Stimulated activated naive B cell treated with anti-CD40 and anti-IgM and Interleukin-4, amounts not matched to agents 10 μg/mL and 1 μg/mL and 100 μg/mL, for 72 hours (primary cell): ENCODE measurements at regions not wholly inside any gene's neighbourhood (a gene's known extent, or its start where the extent isn't known, plus 50 kb on each side); places are given as distances from the start of the nearest gene placed in this dataset.

ENCODE experiments used
- ATAC-seq, 2 donors: fragments of 150-1000 bp; cut with Tn5 transposase; replicated peaks; 2 replicates each; pipeline ENCODE4 v1.10.0; 2021; ENCODE audit warnings: moderate library complexity in 1 of 2
- DNase-seq: peaks from one replicate; pipeline ENCODE4 v3.0.0; 2021
- H3K27ac Mint-ChIP-seq: one replicate; pipeline ENCODE4 v1.8.0; 2022; ENCODE audit warnings: mild to moderate bottlenecking, mixed read lengths
- H3K27me3 Mint-ChIP-seq, 2 donors: one replicate each; pipeline ENCODE4 v1.8.0; 2022; ENCODE audit warnings: mixed read lengths in 2 of 2
- H3K36me3 Mint-ChIP-seq, 2 donors: one replicate each; pipeline ENCODE4 v1.8.0; 2022; ENCODE audit warnings: mixed read lengths in 2 of 2, mild to moderate bottlenecking in 1 of 2
- H3K4me1 Mint-ChIP-seq, 2 donors: one replicate each; pipeline ENCODE4 v1.8.0; 2022; ENCODE audit warnings: mixed read lengths in 2 of 2, mild to moderate bottlenecking in 1 of 2
- H3K4me3 Mint-ChIP-seq, 2 donors: one replicate each; pipeline ENCODE4 v1.8.0; 2022; ENCODE audit warnings: mild to moderate bottlenecking in 2 of 2, mixed read lengths in 2 of 2, moderate library complexity in 1 of 2
- H3K9me3 Mint-ChIP-seq, 2 donors: one replicate each; pipeline ENCODE4 v1.8.0; 2022; ENCODE audit warnings: mixed read lengths in 2 of 2, mild to moderate bottlenecking in 1 of 2

GRCh38 chr1:37137014-37137413 lies 102.7 kb upstream of the GRIK3 start:
- Mint-ChIP-seq H3K27me3 (peaks cover 25 to 30% of the 10 kb centered on the region in 2 donors), H3K9me3 (no peaks in the 10 kb centered on the region)

DNA sequence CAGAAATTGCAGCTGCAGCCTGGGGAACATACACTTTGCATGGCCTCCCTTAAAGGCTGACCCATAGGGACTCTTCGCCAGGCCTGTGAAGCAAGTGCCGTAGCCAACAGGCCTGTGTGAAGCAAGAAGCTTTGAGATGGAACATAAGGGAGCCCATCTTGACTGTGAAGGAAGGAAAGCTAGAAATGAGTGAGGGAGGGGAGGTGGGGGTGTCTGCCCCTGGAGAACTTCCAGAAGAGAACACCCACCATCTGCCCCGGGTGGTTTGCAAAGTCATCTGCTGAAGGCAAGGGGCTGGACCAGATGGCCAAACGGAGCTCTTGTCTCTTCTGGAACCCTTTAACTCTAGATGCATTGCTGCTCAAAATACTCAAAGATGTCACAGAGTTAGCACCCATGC lies 103.3 kb upstream of the GRIK3 start:
- H3K9me3 Mint-ChIP-seq: no peaks in the 10 kb centered on the region
- no peak for ATAC-seq
- H3K27me3 Mint-ChIP-seq: peaks cover 25 to 30% of the 10 kb centered on the region in 2 donors
- no peaks in the 10 kb centered on the region for H3K36me3 Mint-ChIP-seq
- H3K4me1 Mint-ChIP-seq: no peaks in the 10 kb centered on the region
- DNase-seq: no peak
- H3K4me3 Mint-ChIP-seq: no peak overlapping the region
- no peak overlapping the region for H3K27ac Mint-ChIP-seq

More at GRCh38 chr1:37137014-37137413, 102.7 kb upstream of the GRIK3 start:
- DNase-seq (no peak), ATAC-seq (no peak)
- Mint-ChIP-seq H3K4me1 (peaks cover 0 to 2% of the 10 kb centered on the region in 2 donors), H3K4me3 (no peak overlapping the region), H3K27ac (no peak overlapping the region), H3K36me3 (no peaks in the 10 kb centered on the region)

DNA sequence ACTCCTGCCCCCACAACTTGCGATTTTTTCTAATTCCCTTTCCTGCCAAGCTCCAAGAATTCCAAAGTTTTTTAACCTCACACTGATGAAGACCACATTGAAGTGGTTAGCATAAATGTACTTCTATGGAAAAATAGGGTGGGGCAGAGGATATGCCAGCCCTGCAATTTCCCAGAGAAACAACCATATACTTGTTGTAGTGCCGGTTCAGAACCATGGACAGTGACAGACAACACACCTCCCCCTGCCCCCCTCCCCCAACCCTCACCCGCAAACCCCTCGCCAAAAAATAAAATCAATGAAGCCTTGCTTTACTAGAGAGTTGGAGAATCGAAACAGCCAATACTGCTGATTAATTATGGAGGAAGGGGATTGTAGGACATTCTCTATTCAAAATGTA lies 109.5 kb upstream of the GRIK3 start:
- Mint-ChIP-seq H3K4me1 (no peaks in the 10 kb centered on the region), H3K36me3 (no peaks in the 10 kb centered on the region), H3K4me3 (no peak overlapping the region), H3K27me3 (peaks cover 10 to 19% of the 10 kb centered on the region in 2 donors), H3K27ac (no peak overlapping the region), H3K9me3 (no peaks in the 10 kb centered on the region)
- ATAC-seq (no peak), DNase-seq (no peak)

DNA sequence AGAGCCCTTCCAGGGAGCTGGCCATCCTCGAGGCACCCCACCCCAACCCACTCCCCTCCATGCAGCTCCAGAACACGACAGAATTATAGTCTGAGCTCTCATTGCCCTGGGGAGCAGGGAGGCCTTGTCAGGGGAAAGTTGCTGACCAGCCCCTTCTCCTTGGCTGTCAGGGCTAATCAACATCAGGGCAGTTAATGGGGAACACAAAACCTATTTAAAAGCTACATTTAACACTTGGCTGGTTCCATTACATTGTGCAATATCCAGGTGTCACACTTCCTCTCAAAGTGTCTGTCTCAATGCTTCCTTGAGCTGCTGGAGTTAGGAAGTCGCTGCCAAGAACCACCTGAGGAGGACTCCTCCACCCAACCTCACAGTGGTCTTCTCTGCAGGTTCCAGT lies 111.8 kb upstream of the GRIK3 start:
- DNase-seq (no peak), ATAC-seq (no peak)
- peaks cover 4 to 9% of the 10 kb centered on the region in 2 donors for H3K27me3 Mint-ChIP-seq
- no peak overlapping the region for H3K4me3 Mint-ChIP-seq
- H3K27ac Mint-ChIP-seq: no peak overlapping the region
- H3K4me1 Mint-ChIP-seq: no peaks in the 10 kb centered on the region
- H3K36me3 Mint-ChIP-seq: no peaks in the 10 kb centered on the region
- no peaks in the 10 kb centered on the region for H3K9me3 Mint-ChIP-seq

GRCh38 chr1:37147392-37147831 lies 113.1 kb upstream of the GRIK3 start:
- Mint-ChIP-seq H3K27me3 (peaks cover 12 to 18% of the 10 kb centered on the region in 2 donors), H3K4me1 (no peaks in the 10 kb centered on the region)

DNA sequence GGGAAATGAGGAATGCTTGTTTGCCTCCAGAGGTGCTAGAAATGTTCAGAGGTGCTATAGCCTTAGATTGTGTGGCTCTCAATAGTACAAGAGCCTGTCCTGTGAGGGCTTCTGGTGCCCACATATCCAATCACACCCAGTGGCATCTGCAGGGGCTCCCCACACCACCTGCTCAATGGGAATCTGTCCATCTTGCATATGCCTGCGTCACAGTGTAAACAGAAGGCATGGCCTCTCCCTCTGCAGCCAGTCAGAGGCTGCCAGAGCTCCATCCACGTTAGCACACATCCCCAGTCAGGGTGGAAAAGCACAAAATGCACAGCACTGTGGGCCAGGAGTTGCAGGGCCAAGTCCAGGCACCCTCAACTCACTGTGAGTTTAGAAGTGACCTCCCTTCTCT lies 113.6 kb upstream of the GRIK3 start:
- no peaks in the 10 kb centered on the region for H3K9me3 Mint-ChIP-seq
- H3K36me3 Mint-ChIP-seq: no peaks in the 10 kb centered on the region
- ATAC-seq (no peak), DNase-seq (no peak)
- no peak overlapping the region for H3K4me3 Mint-ChIP-seq
- H3K4me1 Mint-ChIP-seq: no peaks in the 10 kb centered on the region
- no peak overlapping the region for H3K27ac Mint-ChIP-seq
- H3K27me3 Mint-ChIP-seq: peaks cover 12 to 19% of the 10 kb centered on the region in 2 donors

More at GRCh38 chr1:37147392-37147831, 113.1 kb upstream of the GRIK3 start:
- Mint-ChIP-seq H3K4me3 (no peak overlapping the region), H3K36me3 (no peaks in the 10 kb centered on the region), H3K9me3 (no peaks in the 10 kb centered on the region), H3K27ac (no peak overlapping the region)
- DNase-seq (no peak), ATAC-seq (no peak)

- DNase-seq: no peak
- Mint-ChIP-seq H3K27me3 (peaks cover 12 to 19% of the 10 kb centered on the region in 2 donors), H3K4me3 (no peak overlapping the region), H3K27ac (no peak overlapping the region), H3K9me3 (no peaks in the 10 kb centered on the region), H3K4me1 (no peaks in the 10 kb centered on the region), H3K36me3 (no peaks in the 10 kb centered on the region)
- no peak for ATAC-seq
These were observed 114.3 kb upstream of the GRIK3 start for GRCh38 chr1:37148663-37149062.

DNA sequence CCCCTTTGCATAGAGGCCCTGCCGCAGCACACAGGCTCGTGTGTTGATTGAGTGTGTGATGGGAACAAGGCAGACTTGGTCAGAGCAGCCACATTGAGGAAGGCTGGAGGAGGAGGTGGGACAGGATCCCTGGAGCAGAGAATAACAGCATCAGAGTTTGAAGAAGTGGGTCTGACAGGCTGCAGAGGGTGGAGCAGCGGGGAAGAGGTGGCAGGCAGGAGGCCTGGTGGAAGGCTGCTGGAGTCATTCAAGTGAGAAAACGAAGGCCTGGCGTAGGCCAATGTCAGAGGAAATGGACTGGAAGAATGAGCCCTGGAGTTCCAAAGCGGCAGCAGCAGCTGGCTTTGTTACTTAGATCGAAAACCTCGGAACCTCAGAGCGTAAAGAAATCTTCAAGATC lies 115.0 kb upstream of the GRIK3 start:
- H3K27me3 Mint-ChIP-seq: peaks cover 16 to 23% of the 10 kb centered on the region in 2 donors
- no peak overlapping the region for H3K4me3 Mint-ChIP-seq
- H3K4me1 Mint-ChIP-seq: no peaks in the 10 kb centered on the region
- no peak for DNase-seq
- no peak for ATAC-seq
- no peaks in the 10 kb centered on the region for H3K9me3 Mint-ChIP-seq
- no peaks in the 10 kb centered on the region for H3K36me3 Mint-ChIP-seq
- H3K27ac Mint-ChIP-seq: no peak overlapping the region

GRCh38 chr1:37150986-37151385 lies 116.7 kb upstream of the GRIK3 start:
- Mint-ChIP-seq H3K36me3 (no peaks in the 10 kb centered on the region), H3K9me3 (peaks cover 0 to 4% of the 10 kb centered on the region in 2 donors), H3K4me1 (no peaks in the 10 kb centered on the region), H3K27ac (no peak overlapping the region), H3K27me3 (peaks cover 27 to 30% of the 10 kb centered on the region in 2 donors), H3K4me3 (no peak overlapping the region)
- DNase-seq (no peak), ATAC-seq (no peak)

- peaks cover 0 to 4% of the 10 kb centered on the region in 2 donors for H3K9me3 Mint-ChIP-seq
- ATAC-seq: no peak
- H3K27me3 Mint-ChIP-seq: peaks cover 29 to 34% of the 10 kb centered on the region in 2 donors
- no peak overlapping the region for H3K4me3 Mint-ChIP-seq
- DNase-seq: no peak
- H3K27ac Mint-ChIP-seq: no peak overlapping the region
- H3K36me3 Mint-ChIP-seq: no peaks in the 10 kb centered on the region
- H3K4me1 Mint-ChIP-seq: no peaks in the 10 kb centered on the region
These were observed 117.5 kb upstream of the GRIK3 start for GRCh38 chr1:37151789-37152188.

GRCh38 chr1:37152491-37152890 lies 118.2 kb upstream of the GRIK3 start:
- no peak for DNase-seq
- Mint-ChIP-seq H3K36me3 (no peaks in the 10 kb centered on the region), H3K27ac (no peak overlapping the region), H3K4me3 (no peak overlapping the region), H3K9me3 (peaks cover 0 to 4% of the 10 kb centered on the region in 2 donors), H3K4me1 (no peaks in the 10 kb centered on the region), H3K27me3 (peaks cover 29 to 33% of the 10 kb centered on the region in 2 donors)
- ATAC-seq: no peak

DNA sequence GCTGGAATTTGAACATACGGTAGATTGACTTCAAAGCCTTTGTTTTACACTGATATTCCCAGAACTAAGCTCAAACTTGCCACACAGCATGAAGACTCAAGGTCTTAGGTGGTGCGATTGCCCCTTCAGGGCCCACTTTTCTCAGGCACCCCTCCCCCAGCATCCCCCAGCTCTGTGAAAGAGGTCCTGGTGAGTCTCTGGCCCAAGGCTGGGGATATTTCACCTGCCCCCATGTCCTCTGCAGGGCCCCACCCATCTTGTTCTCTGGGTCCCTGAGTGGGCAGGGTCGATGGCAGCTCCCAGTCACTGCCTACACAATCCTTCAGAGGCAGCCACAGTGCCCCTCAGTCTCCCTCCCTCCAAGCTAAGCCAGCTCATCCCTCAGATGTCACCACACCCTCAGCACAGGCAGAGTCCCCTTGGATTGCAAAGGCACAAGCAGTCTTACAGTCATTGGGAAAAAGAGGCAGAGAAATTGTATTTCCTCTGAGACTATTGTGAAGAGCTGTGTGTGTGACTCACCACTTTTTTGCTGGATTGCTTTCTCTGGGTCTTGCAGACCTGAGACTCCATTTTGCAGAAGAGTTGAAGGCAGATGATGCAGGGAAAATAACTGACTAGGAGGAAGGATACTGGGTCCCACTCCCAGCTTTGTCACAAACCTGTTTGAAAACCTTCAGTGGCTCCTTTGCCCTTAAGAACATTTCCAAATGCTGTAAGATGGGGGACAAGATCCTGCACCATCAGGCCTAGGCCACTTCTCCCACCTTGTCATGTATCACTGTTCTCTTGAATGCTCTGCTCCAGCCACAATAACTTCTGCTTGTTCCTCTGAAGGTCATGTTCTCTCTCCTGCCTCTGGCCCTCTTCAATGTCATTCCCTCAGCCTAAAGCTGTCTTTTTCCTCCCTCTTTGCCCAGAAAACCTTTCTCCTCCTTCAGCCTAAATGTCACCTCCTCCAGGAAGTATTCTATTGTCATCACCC lies 119.1 kb upstream of the GRIK3 start:
- Mint-ChIP-seq H3K36me3 (no peaks in the 10 kb centered on the region), H3K4me3 (no peak overlapping the region), H3K4me1 (no peaks in the 10 kb centered on the region), H3K9me3 (peaks cover 0 to 4% of the 10 kb centered on the region in 2 donors), H3K27ac (no peak overlapping the region), H3K27me3 (peaks cover 29 to 33% of the 10 kb centered on the region in 2 donors)
- DNase-seq (no peak), ATAC-seq (no peak)

- no peaks in the 10 kb centered on the region for H3K4me1 Mint-ChIP-seq
- no peak overlapping the region for H3K27ac Mint-ChIP-seq
- peaks cover 11 to 13% of the 10 kb centered on the region in 2 donors for H3K9me3 Mint-ChIP-seq
- no peak for DNase-seq
- no peaks in the 10 kb centered on the region for H3K36me3 Mint-ChIP-seq
- peaks cover 24 to 43% of the 10 kb centered on the region in 2 donors for H3K27me3 Mint-ChIP-seq
- H3K4me3 Mint-ChIP-seq: no peak overlapping the region
- ATAC-seq: no peak
These were observed 122.3 kb upstream of the GRIK3 start for GRCh38 chr1:37156646-37157045.

GRCh38 chr1:37157634-37158033 lies 123.3 kb upstream of the GRIK3 start:
- Mint-ChIP-seq H3K4me1 (no peaks in the 10 kb centered on the region), H3K36me3 (no peaks in the 10 kb centered on the region), H3K27ac (no peak overlapping the region), H3K27me3 (peaks cover 16 to 34% of the 10 kb centered on the region in 2 donors), H3K9me3 (peaks cover 14 to 17% of the 10 kb centered on the region in 2 donors), H3K4me3 (no peak overlapping the region)
- ATAC-seq: no peak
- no peak for DNase-seq
